ENCODE measurements at regions not wholly inside any gene's neighbourhood (a gene's known extent, or its start where the extent isn't known, plus 50 kb on each side); places are given as distances from the start of the nearest gene placed in this dataset.

DNA sequence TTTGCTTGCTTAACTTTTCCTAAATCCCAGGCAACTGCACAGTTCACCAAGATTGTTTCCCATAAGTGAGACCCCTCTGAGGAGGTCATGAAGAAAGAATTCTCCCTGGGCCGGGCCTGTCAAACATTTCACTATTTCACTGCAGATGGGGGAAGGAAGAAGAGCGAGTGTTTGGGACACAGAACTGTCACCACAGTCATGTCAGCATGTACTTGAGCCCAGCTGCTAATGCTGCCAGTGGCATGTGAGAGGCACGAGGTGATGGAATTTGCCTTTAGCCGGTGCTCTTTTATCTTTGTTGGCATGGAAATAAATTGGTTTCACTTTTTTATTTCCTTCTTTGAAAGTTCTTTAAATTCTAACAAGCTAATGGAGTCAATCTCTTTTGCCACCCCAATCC, 277.9 kb upstream of the GADL1 start:
- no peaks in the 10 kb centered on the region for H3K4me1 ChIP-seq
- H3K27me3 ChIP-seq, result no peaks in the 10 kb centered on the region
- DNase-seq (ENCODE audit: low spot score in 2 of 2), result no peak
- no peaks in the 10 kb centered on the region for H3K36me3 ChIP-seq
- intact Hi-C loops (cut with DNase I; ENCODE audit: low total_unique reads), result no loop called here
- no peak overlapping the region for H3K4me3 ChIP-seq
- TF ChIP-seq POLR2AphosphoS5 (IDR thresholded peaks at IDR 0.05) (no peak), CTCF (IDR thresholded peaks at IDR 0.05) (no peak), POLR2A (IDR thresholded peaks at IDR 0.05) (no peak)
- no peak overlapping the region for H3K27ac ChIP-seq
- H3K9me3 ChIP-seq, result no peaks in the 10 kb centered on the region

DNA sequence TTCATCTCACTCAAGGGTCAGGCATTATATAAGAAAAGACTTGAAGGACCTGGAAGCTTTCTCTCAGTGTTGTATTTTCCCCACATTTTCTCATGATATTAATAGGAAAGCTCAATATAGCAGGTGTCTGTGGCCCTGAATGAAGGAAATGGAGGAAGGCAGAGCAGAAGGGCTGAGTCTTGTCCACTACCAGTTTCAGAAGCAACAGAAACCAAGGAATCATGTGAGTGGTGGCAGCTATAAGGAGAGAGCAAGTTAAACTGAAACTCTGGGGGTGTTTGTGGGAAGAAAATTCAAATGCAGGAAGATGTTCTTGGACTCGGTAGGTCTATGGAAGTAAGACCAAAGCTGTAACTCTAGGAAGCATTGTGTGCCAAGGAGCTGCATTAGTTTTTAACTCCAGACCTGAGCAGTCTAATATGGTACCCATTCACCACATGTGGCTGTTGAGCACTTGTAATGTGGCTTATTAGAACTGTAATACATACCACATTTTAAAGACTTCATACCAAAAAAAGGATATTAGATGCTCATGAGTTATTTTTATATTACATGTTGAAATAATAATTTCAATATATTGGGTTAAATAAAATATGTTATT, 278.8 kb upstream of the GADL1 start:
- intact Hi-C loops (cut with DNase I; ENCODE audit: low total_unique reads), result no loop called here
- H3K27ac ChIP-seq, result no peak overlapping the region
- TF ChIP-seq POLR2AphosphoS5 (IDR thresholded peaks at IDR 0.05), result no peak
- TF ChIP-seq POLR2A (IDR thresholded peaks at IDR 0.05), result no peak
- TF ChIP-seq CTCF (IDR thresholded peaks at IDR 0.05), result no peak

DNA sequence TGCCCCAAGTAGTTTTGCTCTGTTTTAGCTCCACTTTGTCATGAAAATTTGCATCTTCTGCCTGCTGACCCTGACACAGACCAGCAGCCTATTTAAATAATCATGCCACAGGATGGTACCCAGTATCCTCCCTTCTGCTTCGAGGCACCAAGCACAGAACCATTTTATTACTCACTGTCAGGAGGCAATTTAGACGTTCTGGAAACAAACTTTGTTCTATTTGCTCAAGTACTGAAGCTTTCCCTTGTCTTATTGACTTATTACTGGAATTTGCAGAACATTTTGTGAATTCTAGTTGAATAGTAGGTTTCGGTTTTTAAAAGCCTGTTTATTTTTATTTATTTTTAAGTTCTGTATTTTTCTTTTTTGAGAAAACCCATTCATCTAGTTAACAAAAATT, 279.6 kb upstream of the GADL1 start:
- no peak for TF ChIP-seq CTCF (IDR thresholded peaks at IDR 0.05)
- no peak for TF ChIP-seq POLR2A (IDR thresholded peaks at IDR 0.05)
- TF ChIP-seq POLR2AphosphoS5 (IDR thresholded peaks at IDR 0.05), result no peak
- no peaks in the 10 kb centered on the region for H3K9me3 ChIP-seq
- no peak for DNase-seq (ENCODE audit: low spot score in 2 of 2)
- intact Hi-C loops (cut with DNase I; ENCODE audit: low total_unique reads), result no loop called here
- H3K27ac ChIP-seq, result no peak overlapping the region
- no peaks in the 10 kb centered on the region for H3K4me1 ChIP-seq
- H3K27me3 ChIP-seq, result no peaks in the 10 kb centered on the region
- no peak overlapping the region for H3K4me3 ChIP-seq
- no peaks in the 10 kb centered on the region for H3K36me3 ChIP-seq

More for the DNA sequence above, 278.8 kb upstream of the GADL1 start:
- Histone ChIP-seq H3K9me3 (no peaks in the 10 kb centered on the region), H3K4me1 (no peaks in the 10 kb centered on the region), H3K27me3 (no peaks in the 10 kb centered on the region), H3K36me3 (no peaks in the 10 kb centered on the region), H3K4me3 (no peak overlapping the region)
- no peak for DNase-seq (ENCODE audit: low spot score in 2 of 2)

GRCh38 chr3:31176045-31176444, 281.6 kb upstream of the GADL1 start:
- Histone ChIP-seq H3K36me3 (no peaks in the 10 kb centered on the region), H3K27ac (no peak overlapping the region), H3K27me3 (no peaks in the 10 kb centered on the region), H3K4me1 (no peaks in the 10 kb centered on the region), H3K9me3 (no peaks in the 10 kb centered on the region), H3K4me3 (no peak overlapping the region)
- intact Hi-C loops (cut with DNase I; ENCODE audit: low total_unique reads), result no loop called here
- DNase-seq (ENCODE audit: low spot score in 2 of 2), result no peak
- no peak for TF ChIP-seq POLR2A (IDR thresholded peaks at IDR 0.05)
- TF ChIP-seq CTCF (IDR thresholded peaks at IDR 0.05), result no peak
- no peak for TF ChIP-seq POLR2AphosphoS5 (IDR thresholded peaks at IDR 0.05)

- TF ChIP-seq CTCF (IDR thresholded peaks at IDR 0.05), result no peak
- no peak for TF ChIP-seq POLR2AphosphoS5 (IDR thresholded peaks at IDR 0.05)
- no peak for TF ChIP-seq POLR2A (IDR thresholded peaks at IDR 0.05)
- Histone ChIP-seq H3K9me3 (no peaks in the 10 kb centered on the region), H3K27ac (no peak overlapping the region), H3K36me3 (no peaks in the 10 kb centered on the region), H3K4me1 (no peaks in the 10 kb centered on the region), H3K4me3 (no peak overlapping the region), H3K27me3 (no peaks in the 10 kb centered on the region)
- no peak for DNase-seq (ENCODE audit: low spot score in 2 of 2)
- intact Hi-C loops (cut with DNase I; ENCODE audit: low total_unique reads), result no loop called here
These were observed 284.0 kb upstream of the GADL1 start for GRCh38 chr3:31178467-31178866.

Measured in breast epithelium (tissue), 4 donors.